AG09309 (cell line): ENCODE measurements at regions not wholly inside any gene's neighbourhood (a gene's known extent, or its start where the extent isn't known, plus 50 kb on each side); places are given as distances from the start of the nearest gene placed in this dataset.

Source experiments
- DNase-seq: peaks from one replicate; pipeline ENCODE4 v3.0.0-alpha.2; 2010; ENCODE audit warnings: low read depth
- H3K4me3 ChIP-seq: 2 replicates; pipeline ENCODE4 v1.5.1; 2011; ENCODE audit warnings: mild to moderate bottlenecking, low read depth, low read length, moderate library complexity; ENCODE audit not compliant: control insufficient read depth
- TF ChIP-seq, protein P1 (sequence below): IDR thresholded peaks from 2 replicates; pipeline ENCODE4 v1.5.1; 2011; ENCODE audit warnings: mild to moderate bottlenecking, low read depth, low read length, inconsistent platforms; ENCODE audit not compliant: insufficient read depth, control insufficient read depth; ENCODE audit errors: missing control alignments

DNA sequence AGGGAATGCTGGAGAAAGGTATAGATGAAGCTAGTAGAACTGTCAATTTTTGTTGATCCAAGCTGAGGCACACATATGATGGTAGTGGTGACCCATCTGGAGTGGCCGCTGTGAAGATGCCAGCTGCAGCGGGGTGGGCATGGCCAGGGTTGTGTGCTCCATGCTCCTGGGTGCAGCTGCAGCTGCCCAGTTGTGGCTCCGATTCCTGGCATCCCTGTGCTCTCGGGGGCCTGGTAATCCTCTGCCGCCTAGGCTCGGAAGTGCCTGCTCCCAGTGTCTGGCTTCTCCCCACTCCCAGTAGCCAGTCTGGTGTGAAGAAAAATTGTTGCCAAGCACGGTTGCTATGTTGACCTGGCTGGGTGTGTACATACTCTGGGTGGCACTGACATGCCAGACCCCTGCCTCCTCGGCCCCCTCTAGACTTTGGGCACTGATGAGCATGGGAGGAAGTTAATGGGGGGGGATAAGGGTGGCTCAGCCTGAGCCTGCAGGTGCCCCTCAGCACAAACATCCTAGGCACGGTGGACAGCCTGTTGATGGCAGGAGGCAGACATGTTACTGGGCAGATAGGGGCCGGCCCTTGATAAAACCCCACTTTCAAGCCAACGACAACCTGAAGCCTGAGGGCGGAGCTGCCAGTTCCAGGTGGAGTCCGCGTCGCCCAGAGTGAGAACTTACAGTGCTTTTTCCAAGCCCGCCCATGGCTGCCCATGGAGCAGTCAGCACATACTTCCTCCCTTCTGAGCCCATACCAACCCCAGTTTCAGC lies 1400.7 kb downstream of the PCDH9 start:
- TF ChIP-seq, protein P1, sequence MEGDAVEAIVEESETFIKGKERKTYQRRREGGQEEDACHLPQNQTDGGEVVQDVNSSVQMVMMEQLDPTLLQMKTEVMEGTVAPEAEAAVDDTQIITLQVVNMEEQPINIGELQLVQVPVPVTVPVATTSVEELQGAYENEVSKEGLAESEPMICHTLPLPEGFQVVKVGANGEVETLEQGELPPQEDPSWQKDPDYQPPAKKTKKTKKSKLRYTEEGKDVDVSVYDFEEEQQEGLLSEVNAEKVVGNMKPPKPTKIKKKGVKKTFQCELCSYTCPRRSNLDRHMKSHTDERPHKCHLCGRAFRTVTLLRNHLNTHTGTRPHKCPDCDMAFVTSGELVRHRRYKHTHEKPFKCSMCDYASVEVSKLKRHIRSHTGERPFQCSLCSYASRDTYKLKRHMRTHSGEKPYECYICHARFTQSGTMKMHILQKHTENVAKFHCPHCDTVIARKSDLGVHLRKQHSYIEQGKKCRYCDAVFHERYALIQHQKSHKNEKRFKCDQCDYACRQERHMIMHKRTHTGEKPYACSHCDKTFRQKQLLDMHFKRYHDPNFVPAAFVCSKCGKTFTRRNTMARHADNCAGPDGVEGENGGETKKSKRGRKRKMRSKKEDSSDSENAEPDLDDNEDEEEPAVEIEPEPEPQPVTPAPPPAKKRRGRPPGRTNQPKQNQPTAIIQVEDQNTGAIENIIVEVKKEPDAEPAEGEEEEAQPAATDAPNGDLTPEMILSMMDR: no peak
- DNase-seq: no peak
- H3K4me3 ChIP-seq: no peak overlapping the region

DNA sequence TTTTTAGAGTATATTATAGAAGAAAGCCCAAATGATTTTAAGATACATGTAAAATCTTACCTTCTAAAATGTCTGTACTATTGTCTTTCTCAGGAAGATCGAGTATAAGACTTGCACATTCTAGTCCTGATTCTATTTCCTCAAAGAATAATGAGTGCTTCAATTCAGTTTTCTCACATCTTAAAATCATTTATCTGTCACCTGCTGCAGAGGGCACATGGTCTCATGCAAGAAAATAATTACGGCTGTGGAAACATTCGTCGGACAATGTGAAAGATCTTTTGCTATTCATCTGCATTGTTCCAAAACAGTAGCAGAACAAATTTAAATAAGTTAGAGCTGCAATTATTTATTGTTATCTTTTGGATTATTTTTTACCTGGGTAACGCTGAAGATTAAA lies 1403.5 kb downstream of the PCDH9 start:
- no peak for DNase-seq
- TF ChIP-seq, protein P1: no peak
- H3K4me3 ChIP-seq: no peak overlapping the region

DNA sequence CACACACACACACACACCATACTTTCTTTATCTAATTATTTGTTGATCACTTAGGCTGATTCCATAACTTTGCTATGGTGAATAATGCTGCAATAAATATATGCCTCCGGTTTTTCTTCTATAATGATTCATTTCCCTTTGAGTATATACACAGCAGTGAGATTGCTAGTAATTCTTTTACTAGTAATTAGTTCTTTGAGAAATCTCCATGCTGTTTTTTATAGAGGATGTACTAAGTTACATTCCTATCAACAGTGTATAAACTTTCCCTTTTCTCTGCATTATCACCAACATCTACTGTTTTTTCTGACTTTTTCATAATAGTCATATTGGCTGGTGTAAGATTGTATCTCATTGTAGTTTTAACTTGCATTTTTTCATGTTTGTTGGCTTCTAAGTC lies 1405.1 kb downstream of the PCDH9 start:
- no peak overlapping the region for H3K4me3 ChIP-seq
- TF ChIP-seq, protein P1: no peak
- DNase-seq: no peak

DNA sequence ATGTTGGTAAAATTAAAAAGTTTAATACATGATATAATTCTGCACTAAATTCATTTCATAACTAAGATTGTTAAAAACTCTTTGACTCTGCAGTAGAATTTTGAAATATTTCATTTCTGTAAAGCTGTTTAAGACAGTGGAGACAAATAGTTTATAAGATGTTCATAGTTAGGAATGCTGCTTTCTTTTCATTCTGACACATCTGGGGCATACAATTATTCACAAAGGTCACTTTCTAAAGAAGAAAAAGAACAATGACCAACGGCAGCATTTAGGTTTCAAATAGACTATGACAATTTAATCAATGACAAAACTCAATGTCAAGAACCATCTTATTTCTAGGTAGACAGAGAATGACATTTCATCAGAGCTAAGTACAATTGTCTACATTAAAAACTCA lies 1422.1 kb downstream of the PCDH9 start:
- H3K4me3 ChIP-seq: no peak overlapping the region
- peak; percentile 13 for DNase-seq
- TF ChIP-seq, protein P1: no peak

DNA sequence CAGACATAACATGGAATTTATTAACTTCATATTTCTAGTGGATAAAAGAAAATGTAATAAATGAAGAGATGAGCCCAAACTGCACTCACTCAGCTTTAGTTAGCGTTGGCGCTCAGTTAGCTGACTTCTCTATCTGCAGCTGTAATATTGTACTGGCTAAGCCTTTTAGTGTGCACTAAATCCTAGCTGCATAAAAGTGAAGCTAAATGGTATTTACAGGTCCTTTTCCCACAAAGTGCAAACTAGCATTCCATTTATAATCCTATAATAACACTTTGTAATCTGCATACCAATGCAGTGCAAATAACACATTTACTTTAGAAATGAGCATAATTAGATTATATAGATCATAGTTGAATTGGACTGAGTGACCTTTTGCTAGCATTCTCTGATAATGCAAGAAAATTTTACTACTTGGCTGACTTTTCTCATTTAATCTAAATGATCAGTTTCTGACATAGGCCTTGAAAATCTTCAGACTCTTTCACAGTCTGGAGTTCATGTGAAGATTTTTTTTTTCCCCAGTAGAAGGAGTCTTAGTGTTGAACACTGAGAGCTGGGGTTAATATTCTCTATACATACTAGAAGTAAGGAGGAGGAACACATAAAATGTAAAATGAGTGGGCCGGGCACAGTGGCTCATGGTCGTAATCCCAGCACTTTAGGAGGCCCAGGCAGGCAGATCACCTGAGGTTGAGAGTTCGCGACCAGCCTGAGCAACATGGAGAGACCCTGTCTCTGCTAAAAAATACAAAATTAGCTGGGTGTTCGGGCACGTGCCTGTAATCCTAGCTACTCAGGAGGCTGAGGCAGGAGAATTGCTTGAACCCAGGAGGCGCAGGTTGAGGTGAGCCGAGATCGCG lies 1426.4 kb downstream of the PCDH9 start:
- TF ChIP-seq, protein P1: no peak
- no peak overlapping the region for H3K4me3 ChIP-seq
- no peak for DNase-seq

DNA sequence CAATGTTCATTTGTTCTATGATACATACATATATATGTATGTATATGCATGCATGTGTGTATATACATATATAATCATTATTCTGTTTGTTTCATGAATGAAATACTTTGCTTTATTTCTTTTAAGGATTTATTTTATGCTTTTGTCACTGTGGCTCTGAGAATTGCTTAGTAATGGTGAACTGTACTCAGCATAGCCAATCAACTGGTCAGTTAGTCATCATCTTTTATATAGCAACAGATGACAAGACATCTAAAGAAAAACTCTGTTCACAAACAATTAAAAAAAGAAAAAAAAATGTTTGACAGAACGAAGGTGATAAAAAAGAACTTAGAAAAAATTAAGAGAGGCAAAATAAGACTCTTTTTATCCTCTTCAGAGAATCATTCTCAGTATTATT lies 1440.3 kb downstream of the PCDH9 start:
- peak; percentile 21 for DNase-seq
- TF ChIP-seq, protein P1: no peak
- no peak overlapping the region for H3K4me3 ChIP-seq
